DOHH2 (cell line): ENCODE measurements at regions not wholly inside any gene's neighbourhood (a gene's known extent, or its start where the extent isn't known, plus 50 kb on each side); places are given as distances from the start of the nearest gene placed in this dataset.

Experiments used
- H3F3A ChIP-seq: fragments of 200-600 bp; sonication (generic), shearing (Covaris generic); 2 replicates; pipeline ENCODE4 v1.6.0; 2016; ENCODE audit warnings: antibody characterized with exemption, mild to moderate bottlenecking; ENCODE audit not compliant: control insufficient read depth, insufficient read depth
- H3K27ac ChIP-seq: fragments of 200-600 bp; sonication (generic); 2 replicates; pipeline ENCODE4 v1.5.1; 2014; ENCODE audit warnings: low read depth, mild to moderate bottlenecking, low read length, moderate library complexity
- H3K27me3 ChIP-seq: fragments of 200-600 bp; sonication (generic); 2 replicates; pipeline ENCODE4 v1.6.1; 2014; ENCODE audit warnings: mild to moderate bottlenecking, low read length, mixed read lengths; ENCODE audit not compliant: control insufficient read depth
- H3K36me3 ChIP-seq: fragments of 200-600 bp; sonication (generic); 2 replicates; pipeline ENCODE4 v1.6.1; 2014; ENCODE audit warnings: mild to moderate bottlenecking, low read length, moderate library complexity, mixed read lengths; ENCODE audit not compliant: control insufficient read depth
- H3K4me1 ChIP-seq: fragments of 200-600 bp; sonication (generic); 2 replicates; pipeline ENCODE4 v1.6.1; 2014; ENCODE audit warnings: mild to moderate bottlenecking, low read length, mixed read lengths; ENCODE audit not compliant: control insufficient read depth
- H3K4me2 ChIP-seq: fragments of 200-600 bp; sonication (generic); 2 replicates; pipeline ENCODE4 v1.6.0; 2014; ENCODE audit warnings: mild to moderate bottlenecking, low read length, moderate library complexity
- H3K4me3 ChIP-seq: fragments of 200-600 bp; sonication (generic); 2 replicates; pipeline ENCODE4 v1.5.1; 2014; ENCODE audit warnings: mild to moderate bottlenecking, low read length, mixed read lengths
- H3K79me2 ChIP-seq: fragments of 200-600 bp; sonication (generic); 2 replicates; pipeline ENCODE4 v1.6.1; 2014; ENCODE audit warnings: mild to moderate bottlenecking, low read length, mixed read lengths; ENCODE audit not compliant: control insufficient read depth
- H3K9me2 ChIP-seq: fragments of 200-600 bp; sonication (generic); replicated peaks from 2 replicates; pipeline ENCODE4 v1.6.1; 2014; ENCODE audit warnings: mild to moderate bottlenecking, low read length, mixed read lengths; ENCODE audit not compliant: control insufficient read depth
- H3K9me3 ChIP-seq: fragments of 200-600 bp; sonication (generic); 2 replicates; pipeline ENCODE4 v1.6.1; 2014; ENCODE audit warnings: antibody characterized with exemption, low read length, mixed read lengths; ENCODE audit not compliant: control insufficient read depth, insufficient read depth
- H4K20me1 ChIP-seq: fragments of 200-600 bp; sonication (generic); 2 replicates; pipeline ENCODE4 v1.6.0; 2014; ENCODE audit warnings: low read depth, mild to moderate bottlenecking, antibody characterized with exemption, low read length, moderate library complexity; ENCODE audit not compliant: control insufficient read depth, insufficient read depth
- EZH2phosphoT487 ChIP-seq: fragments of 200-600 bp; sonication (generic); IDR thresholded peaks from 2 replicates; pipeline ENCODE4 v1.6.1; 2017; ENCODE audit warnings: borderline replicate concordance, mild to moderate bottlenecking, antibody characterized with exemption, low read length, moderate library complexity, mixed read lengths
- TF ChIP-seq, protein P1 (sequence below): fragments of 200-600 bp; sonication (generic); IDR thresholded peaks from one replicate; pipeline ENCODE4 v1.5.1; 2014; ENCODE audit warnings: antibody characterized with exemption, mild to moderate bottlenecking, low read depth, low read length; ENCODE audit not compliant: poor library complexity, severe bottlenecking

DNA sequence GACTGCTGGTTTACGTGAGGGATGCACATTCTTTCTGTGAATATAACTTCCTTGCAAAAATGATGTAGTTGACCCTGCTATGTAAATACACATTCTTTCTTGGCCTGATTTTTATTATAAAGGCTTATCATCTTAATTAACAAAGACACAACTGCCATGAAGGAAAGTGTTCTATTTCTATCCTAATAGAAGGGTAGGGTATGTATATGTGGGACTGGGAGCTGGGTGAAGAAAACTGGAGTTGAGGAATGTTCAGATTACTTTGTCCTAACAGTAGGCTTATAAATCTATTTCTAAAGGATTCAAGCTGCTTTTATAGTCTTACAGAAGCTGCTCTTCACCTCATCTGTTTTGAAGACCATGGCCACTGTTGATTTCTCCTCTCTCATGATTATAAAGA, 76.5 kb upstream of the RGS17 start:
- H3K79me2 ChIP-seq: no peaks in the 10 kb centered on the region
- no peaks in the 10 kb centered on the region for H4K20me1 ChIP-seq
- no peaks in the 10 kb centered on the region for H3K9me3 ChIP-seq
- no peaks in the 10 kb centered on the region for H3K9me2 ChIP-seq
- no peaks in the 10 kb centered on the region for H3K36me3 ChIP-seq
- TF ChIP-seq EZH2phosphoT487: no peak
- TF ChIP-seq, protein P1, sequence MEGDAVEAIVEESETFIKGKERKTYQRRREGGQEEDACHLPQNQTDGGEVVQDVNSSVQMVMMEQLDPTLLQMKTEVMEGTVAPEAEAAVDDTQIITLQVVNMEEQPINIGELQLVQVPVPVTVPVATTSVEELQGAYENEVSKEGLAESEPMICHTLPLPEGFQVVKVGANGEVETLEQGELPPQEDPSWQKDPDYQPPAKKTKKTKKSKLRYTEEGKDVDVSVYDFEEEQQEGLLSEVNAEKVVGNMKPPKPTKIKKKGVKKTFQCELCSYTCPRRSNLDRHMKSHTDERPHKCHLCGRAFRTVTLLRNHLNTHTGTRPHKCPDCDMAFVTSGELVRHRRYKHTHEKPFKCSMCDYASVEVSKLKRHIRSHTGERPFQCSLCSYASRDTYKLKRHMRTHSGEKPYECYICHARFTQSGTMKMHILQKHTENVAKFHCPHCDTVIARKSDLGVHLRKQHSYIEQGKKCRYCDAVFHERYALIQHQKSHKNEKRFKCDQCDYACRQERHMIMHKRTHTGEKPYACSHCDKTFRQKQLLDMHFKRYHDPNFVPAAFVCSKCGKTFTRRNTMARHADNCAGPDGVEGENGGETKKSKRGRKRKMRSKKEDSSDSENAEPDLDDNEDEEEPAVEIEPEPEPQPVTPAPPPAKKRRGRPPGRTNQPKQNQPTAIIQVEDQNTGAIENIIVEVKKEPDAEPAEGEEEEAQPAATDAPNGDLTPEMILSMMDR: no peak
- H3K4me1 ChIP-seq: no peaks in the 10 kb centered on the region
- no peak overlapping the region for H3K4me3 ChIP-seq
- no peak overlapping the region for H3K4me2 ChIP-seq
- H3F3A ChIP-seq: no peaks in the 10 kb centered on the region
- no peaks in the 10 kb centered on the region for H3K27me3 ChIP-seq
- no peak overlapping the region for H3K27ac ChIP-seq

DNA sequence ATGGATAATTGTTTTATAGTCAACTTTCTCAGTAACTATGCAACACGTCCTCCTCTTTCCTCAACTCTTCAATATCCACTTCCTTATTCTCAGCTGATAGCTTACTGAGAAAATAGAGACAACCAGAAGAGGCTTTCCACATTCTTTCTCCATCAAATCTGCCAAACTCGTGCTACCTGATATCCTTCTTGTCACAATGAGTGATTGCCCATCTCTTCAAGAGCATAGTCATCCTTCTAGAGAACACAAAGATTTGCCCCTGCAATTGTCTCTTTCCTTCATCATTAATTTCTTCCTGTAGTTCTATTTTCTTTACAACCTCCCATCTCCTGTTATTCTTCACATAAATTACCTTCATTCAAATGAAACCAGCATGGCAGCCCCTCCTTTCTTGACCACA, 75.9 kb upstream of the RGS17 start:
- Histone ChIP-seq H3K36me3 (no peaks in the 10 kb centered on the region), H3K4me1 (no peaks in the 10 kb centered on the region), H4K20me1 (no peaks in the 10 kb centered on the region), H3K4me3 (no peak overlapping the region), H3K9me2 (no peaks in the 10 kb centered on the region), H3F3A (no peaks in the 10 kb centered on the region), H3K9me3 (no peaks in the 10 kb centered on the region), H3K27ac (no peak overlapping the region), H3K4me2 (no peak overlapping the region), H3K27me3 (no peaks in the 10 kb centered on the region), H3K79me2 (no peaks in the 10 kb centered on the region)
- TF ChIP-seq EZH2phosphoT487: no peak
- TF ChIP-seq, protein P1: no peak

DNA sequence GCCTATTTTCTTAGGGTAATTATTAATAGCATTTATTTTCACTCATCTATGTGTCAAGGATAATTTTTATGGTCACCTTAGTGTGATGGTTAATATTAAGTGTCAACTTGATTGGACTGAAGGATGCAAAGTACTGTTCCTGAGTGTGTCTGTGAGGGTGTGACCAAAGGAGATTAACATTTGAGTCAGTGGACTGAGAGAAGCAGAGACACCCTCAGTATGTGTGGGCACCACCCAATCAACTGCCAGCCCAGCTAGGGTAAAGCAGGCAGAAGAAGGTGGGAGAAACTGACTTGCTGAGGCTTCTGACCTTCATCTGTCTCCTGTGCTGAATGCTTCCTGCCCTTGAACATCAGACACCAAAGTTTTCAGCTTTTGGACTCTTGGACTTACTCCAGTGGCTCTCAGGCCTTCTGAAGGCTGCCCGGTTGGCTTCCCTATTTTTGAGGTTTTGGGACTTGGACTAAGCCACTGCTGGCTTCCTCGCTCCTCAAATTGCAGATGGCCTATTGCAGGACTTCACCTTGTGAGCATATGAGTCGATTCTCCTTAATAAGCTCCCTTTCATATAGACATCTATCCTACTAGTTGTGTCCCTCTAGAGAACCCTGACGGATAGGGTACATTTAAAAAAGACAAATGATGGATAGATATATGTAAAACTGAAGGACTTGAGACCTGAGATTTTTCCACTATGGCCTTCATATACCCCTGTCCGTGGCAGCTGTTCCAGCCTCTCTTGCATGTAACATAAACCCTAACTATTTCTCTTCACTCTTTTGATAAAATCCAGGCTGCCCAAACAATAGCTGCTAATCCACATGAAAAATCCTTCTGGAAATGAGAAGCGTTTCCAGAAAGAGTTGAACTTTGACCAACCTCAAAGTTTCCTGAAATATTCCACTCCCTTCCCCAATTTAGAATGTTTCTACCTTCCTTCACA, 62.1 kb upstream of the RGS17 start:
- TF ChIP-seq EZH2phosphoT487: no peak
- TF ChIP-seq, protein P1: no peak
- Histone ChIP-seq H3K4me2 (no peak overlapping the region), H3K36me3 (no peaks in the 10 kb centered on the region), H3K79me2 (no peaks in the 10 kb centered on the region), H3K4me1 (no peaks in the 10 kb centered on the region), H3K27me3 (no peaks in the 10 kb centered on the region), H3K9me3 (no peaks in the 10 kb centered on the region), H3K27ac (no peak overlapping the region), H3K4me3 (no peak overlapping the region), H3K9me2 (no peaks in the 10 kb centered on the region), H3F3A (no peaks in the 10 kb centered on the region), H4K20me1 (no peaks in the 10 kb centered on the region)
